IPS-18c (cell line): ENCODE measurements at regions not wholly inside any gene's neighbourhood (a gene's known extent, or its start where the extent isn't known, plus 50 kb on each side); places are given as distances from the start of the nearest gene placed in this dataset.
"Not testable (repeated sequence)": the region's sequence is repeated elsewhere in the genome, so short reads cannot be mapped to it uniquely, and the experiment has no call there.

Experiments
- H3K4me3 ChIP-seq: 2 replicates; pipeline ENCODE4 v1.7.0; 2013; ENCODE audit warnings: low read depth, mild to moderate bottlenecking, low read length, moderate library complexity; ENCODE audit not compliant: insufficient read depth
- H3K9me3 ChIP-seq: one replicate; pipeline ENCODE4 v1.6.1; 2013; ENCODE audit warnings: mild to moderate bottlenecking, low read length, moderate library complexity; ENCODE audit not compliant: control insufficient read depth, insufficient read depth

DNA sequence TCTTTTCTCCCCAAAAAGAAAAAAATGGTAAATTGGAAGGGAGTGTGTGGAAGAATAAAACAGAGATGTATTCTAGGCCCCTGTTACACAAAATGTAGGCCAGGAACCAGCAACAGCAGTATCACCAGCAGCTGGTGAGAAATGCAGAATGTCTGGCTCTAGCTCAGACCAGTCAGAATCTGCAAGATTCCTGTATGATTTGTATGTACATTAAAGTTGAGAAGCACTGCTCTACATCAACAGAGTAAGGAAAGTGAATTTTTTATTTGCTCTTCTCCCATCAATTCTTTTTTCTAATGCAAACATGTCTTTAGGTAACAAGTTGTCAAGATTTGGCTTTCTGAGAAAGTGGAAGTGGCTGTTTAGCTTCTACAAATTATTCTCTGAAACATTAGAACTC, 235.4 kb upstream of the FANCL start:
- Histone ChIP-seq H3K9me3 (no peaks in the 10 kb centered on the region), H3K4me3 (no peak overlapping the region)

DNA sequence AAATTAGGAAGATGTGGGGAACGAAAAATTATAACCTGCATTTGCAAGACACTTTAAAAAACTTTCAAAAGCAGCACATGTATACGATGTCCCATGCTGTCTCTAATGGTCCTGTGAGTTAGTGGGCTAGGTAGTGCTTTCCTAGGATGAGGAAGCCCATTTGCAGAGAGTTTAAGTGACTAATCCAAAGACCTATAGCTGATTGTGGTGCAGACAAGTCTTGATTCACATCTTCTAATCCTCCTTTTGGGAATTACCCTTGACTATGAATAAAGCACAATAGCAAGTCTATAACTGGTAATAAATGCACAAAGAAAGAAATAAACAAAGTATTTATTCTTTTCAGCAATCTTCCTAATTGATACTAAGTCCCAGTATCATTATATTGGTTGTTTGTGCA, 234.6 kb upstream of the FANCL start:
- Histone ChIP-seq H3K4me3 (no peak overlapping the region), H3K9me3 (no peaks in the 10 kb centered on the region)

DNA sequence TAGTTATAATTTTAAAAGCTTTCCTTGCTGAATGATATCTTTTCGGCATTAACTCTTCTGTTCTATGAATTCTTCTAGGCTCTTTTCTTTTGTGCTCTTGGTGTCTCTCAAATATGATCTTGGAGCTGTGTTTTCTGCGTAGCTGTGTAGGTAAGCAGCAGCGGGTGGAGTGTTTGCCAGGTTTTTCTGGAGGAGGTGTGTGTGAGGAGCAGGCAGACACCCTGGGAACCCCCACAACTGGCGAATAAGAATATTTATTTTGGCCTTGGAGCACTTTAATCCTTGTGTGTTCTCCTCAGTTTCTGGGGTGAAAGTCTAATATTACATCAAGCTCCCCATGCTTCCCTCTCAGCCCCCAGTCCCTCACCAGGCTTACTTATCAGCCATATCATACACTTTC, 232.0 kb upstream of the FANCL start:
- H3K4me3 ChIP-seq: no peak overlapping the region
- no peaks in the 10 kb centered on the region for H3K9me3 ChIP-seq

DNA sequence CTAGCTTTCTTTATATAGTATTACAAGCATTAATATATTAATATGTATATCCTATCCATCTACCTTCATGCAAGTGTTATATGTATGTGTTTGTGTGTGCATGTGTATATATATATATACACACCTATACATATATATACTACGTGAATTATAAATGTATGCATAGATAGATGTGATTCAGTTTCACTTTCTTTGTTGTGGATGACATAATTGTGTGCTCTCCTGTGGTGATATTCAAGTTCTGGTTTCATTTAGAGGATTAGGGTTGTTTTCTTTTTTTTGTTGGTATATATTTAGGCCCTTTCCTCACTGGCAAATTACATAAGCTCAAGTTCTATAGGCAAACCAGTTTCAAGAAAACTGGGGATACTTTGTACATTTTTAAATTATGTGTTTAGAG, 225.7 kb upstream of the FANCL start:
- no peak overlapping the region for H3K4me3 ChIP-seq
- H3K9me3 ChIP-seq: no peaks in the 10 kb centered on the region

DNA sequence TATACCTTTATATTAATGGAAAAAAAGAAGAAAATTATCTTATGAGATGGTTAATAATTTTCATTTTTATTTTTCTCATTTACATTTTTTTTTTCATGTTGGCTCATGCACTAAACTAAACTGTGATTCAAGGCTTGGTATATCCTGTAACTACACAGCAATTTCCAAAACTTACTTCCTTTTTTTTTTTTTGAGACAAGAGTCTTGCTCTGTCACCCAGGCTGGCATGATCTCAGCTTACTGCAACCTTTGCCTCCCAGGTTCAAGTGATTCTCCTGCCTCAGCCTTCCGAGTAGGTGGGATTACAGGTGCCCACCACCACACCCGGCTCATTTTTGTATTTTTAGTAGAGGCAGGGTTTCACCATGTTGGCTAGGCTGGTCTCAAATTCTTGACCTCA, 224.9 kb upstream of the FANCL start:
- not testable (repeated sequence) for H3K4me3 ChIP-seq, H3K9me3 ChIP-seq

DNA sequence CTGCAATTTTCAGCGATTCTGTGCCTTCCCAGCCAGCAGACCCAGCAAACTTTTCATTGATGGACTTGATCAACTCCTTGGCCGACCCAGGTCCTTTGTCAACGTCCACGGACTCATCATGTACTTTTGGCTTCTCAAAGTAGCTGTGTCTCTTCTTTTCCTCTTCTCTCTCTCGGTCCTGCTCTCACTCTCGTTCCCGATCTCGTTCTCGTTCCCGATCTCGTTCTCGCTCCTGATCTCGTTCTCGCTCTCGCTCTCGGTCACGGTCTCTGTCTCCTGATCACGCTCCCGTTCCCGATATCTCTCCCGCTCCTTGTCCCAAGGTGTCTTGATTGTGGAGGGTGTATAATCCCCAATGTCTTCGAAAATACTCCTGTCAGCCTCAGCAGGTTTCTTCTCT, 219.5 kb upstream of the FANCL start:
- Histone ChIP-seq H3K4me3 (no peak overlapping the region), H3K9me3 (peaks cover 2% of the 10 kb centered on the region)

DNA sequence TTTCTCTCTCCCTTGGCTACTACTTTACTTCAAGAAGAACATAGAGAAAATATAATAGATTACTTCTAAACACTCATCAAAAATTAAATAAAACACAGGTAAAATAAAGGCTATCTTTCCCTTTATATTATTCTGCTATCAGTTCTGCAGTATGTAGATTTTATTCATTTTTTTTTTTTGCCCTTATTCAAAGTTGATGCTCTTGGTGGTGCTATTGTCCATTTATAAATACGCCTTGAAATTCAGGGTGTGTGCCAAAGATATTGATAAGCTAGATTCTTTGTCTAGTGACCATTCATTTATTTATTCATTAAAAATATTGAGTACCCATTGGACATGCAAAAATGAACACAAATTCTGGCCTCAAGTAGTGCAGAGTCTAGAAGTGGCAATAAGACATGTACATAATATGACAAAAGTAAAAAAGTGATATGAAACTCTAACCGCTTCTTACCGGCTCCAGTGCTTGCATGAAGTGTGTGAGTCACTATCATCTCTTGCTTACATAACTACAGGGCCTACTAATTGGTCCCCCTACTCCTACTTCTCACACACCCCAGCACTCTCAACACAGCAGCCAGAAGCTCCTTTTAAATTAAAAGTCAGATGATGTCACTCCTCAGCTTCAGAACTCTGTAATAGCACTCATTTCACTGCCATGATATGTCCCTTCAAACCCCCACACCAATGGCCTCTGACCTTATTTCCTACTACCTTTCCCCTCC, 208.3 kb upstream of the FANCL start:
- Histone ChIP-seq H3K9me3 (no peaks in the 10 kb centered on the region), H3K4me3 (no peak overlapping the region)

DNA sequence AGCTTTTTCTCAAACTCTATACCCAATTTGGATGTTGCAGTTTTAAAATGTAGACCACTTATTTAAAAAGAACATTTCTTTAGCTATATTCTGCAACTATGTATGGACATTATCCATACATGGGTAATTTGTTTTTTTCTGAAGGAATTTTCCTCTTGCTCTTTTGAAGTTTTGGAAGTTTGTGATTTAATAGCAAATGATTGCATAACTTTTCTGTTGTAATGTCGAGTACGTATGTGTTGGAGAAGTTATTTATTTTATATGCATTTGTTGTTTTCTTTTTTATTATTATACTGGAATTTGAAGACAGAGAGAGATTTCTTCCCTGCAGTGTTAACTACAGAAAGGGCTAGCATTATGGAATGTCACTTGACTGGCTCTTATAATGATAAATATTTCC, 207.7 kb upstream of the FANCL start:
- Histone ChIP-seq H3K4me3 (no peak overlapping the region), H3K9me3 (no peaks in the 10 kb centered on the region)

DNA sequence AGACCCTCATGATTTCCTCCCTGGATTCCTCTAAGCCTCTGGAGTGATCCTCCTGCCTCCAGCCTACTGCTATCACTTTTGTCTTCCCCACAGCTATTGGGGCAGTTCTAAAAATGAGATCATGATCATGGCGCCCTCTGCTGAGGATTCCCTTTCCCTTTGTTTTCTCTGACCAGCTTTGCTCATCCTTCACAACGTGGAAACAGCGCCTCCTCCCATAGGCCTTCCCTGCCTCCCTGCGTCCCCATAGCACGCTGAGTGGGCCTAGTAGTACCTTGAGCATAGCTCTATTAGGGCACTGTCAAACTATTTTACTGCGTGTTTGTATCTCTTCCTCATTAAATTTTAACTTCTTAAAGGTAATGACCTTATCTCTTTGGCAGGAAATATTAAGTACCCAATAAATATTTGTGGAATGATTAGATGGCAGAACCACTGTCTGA, 207.0 kb upstream of the FANCL start:
- no peak overlapping the region for H3K4me3 ChIP-seq
- no peaks in the 10 kb centered on the region for H3K9me3 ChIP-seq

DNA sequence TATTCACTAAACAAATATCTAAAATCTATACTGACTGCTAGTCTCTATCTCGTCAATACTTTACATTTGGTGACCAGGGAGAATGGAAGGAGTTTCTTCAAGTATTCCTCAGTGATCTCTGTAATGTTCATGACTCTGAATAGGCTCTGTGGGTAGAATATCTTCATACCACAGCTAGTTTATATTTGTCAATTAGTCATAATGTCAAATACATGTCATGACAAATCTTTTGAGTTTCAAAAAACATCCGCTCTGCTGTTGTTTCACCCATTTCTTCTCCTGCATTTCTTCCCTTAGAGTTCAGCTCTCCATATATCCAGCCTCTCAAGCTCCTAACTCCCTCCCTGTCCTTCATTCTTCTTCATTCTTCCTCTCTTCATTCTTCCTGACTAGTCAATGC, 206.5 kb upstream of the FANCL start:
- no peak overlapping the region for H3K4me3 ChIP-seq
- H3K9me3 ChIP-seq: no peaks in the 10 kb centered on the region

DNA sequence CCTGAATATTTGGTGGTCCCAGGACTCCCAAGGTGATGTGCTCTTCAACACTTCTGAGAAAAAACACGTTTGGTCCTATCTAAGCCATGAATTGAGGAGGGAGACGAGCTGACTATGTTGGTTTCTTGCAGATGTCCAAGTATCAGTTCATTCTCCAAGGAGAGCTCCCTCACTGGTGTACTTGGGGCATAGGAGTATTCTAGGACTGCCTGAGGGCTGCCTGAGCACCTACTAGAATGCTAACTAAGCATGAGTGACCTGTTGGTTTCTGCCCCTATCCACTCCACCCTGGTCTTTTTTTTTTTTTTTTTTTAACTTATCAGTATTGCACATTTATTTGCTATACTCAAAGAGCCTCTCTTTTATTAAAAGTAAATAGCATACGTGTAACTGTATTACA, 200.5 kb upstream of the FANCL start:
- Histone ChIP-seq H3K9me3 (no peaks in the 10 kb centered on the region), H3K4me3 (no peak overlapping the region)

DNA sequence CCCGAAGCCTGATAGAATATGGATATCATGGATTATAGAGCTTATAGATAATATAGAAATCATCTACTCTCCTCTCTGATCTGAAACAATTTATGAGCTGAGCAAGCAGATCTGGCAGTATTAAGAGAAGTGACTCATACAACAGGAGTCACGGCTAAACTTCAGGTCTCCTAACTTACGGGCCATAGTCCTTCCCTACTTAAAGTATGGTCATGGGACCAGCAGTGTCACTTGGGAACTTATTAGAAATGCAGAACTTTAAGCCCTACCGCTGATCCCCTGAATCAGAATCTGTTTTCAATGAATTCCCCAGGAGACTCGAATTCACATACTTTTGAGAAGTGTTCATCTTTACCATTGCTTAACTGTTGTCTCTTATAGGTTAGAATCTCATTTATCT, 195.7 kb upstream of the FANCL start:
- H3K4me3 ChIP-seq: no peak overlapping the region
- no peaks in the 10 kb centered on the region for H3K9me3 ChIP-seq

DNA sequence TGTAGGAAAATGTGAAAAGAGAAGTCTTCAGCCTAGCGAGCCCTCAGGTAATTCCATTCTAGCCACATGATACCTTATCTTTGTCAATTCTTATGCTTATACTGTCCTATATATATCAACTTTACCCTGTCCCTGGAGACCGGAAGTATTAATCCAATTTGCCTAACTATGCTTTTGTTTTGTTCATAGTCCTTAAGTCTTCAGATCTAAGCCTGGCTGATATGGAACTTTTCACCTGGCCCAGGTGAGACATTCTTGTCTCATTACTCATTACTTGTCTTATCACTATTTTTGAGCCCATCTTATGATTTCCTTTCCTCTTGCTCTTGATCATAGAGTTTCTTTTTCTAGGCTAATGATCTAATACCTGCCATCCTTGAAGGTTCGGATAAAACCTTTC, 194.1 kb upstream of the FANCL start:
- Histone ChIP-seq H3K9me3 (no peaks in the 10 kb centered on the region), H3K4me3 (no peak overlapping the region)

DNA sequence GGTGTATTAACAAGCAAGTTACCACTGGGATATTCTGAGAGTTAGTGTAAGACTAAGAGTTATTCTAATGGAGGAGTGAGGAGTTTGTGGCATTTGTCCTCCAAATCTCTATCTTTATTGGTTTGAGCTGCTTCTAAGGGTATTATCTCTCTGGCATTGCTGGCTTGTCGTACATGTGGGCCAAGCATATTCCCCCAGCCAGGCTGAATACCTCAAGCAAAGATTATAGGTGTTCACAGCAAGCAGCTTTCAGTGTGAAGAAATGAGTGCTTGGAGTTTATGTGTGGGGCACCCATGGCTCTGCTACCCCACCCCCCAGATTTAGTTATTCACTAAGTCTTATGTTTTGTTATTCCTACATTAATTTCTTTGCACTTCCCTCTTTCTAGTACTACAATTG, 193.6 kb upstream of the FANCL start:
- no peaks in the 10 kb centered on the region for H3K9me3 ChIP-seq
- H3K4me3 ChIP-seq: no peak overlapping the region

DNA sequence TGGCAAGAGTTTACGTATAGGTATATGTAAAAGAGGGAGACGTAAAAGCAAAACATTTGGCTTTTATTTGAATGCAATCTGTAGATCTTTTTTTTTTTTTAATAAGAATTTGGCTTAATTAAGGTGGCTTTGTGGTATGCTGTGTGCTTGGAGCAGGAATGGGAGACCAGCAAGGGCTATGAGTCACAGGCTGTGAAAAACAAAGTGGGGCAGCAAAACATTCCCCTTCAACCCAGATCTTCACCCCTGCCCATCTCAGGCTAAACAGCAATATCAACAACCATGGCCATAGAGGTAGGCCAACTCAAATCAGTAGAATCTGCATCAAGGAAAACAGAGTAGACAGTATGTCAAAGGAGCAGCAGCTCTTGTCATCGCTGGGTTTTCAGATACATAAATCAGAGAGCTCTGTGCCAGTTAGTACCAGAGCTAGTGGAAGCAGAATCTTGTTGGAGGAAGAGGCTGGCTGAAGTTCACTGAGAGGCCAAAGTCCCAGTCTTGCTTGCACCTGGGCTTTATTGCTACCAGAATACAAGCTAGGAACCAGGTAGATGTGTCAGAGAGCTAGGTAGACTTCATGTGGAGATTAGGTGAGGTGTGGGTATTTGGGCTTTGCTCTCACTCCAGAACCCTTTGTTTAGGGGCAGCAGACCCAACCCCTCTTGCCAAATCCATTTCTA, 191.5 kb upstream of the FANCL start:
- Histone ChIP-seq H3K4me3 (no peak overlapping the region), H3K9me3 (no peaks in the 10 kb centered on the region)

DNA sequence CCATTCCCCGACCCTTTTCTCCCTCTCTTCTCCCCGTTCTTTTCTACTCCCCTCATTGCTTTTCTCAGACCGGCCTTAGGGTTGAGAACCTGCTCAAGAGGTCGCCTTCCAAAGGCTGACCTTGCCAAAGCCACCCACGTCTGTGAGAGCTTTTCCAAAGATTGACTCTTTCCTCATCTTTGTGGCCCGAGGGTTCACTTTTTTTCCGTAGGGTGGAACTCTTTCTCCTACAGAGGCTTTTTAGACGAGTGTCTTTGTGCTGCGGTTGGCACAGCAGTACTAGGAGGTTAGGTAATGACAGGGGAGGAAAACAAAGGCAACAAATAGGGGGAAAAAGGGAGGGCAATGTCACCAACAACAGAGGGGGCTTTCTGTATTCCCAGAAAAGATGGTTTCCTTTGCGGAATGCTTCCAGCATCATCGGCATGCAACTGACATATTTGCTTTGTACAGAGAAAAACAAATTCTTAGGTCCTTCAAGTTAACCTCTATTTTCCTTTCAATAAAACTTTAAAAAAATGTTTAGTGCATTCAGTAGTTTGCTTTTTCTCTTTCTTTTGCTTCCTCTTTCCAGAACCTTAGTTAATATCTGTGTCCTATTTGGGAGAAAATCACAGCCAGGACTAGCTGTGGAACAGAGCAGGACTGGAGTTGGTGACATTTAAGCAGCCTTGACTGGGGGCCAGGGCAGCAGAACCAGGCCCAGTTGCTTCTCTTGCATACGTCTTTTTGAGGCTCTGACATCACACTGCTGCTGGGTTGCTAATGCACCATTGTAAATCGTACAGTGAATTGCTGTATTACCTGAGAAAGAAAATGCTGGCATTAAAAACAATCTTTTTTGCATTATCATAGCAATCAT, 188.1 kb upstream of the FANCL start:
- no peaks in the 10 kb centered on the region for H3K9me3 ChIP-seq
- H3K4me3 ChIP-seq: peak overlapping the region; percentile 59

DNA sequence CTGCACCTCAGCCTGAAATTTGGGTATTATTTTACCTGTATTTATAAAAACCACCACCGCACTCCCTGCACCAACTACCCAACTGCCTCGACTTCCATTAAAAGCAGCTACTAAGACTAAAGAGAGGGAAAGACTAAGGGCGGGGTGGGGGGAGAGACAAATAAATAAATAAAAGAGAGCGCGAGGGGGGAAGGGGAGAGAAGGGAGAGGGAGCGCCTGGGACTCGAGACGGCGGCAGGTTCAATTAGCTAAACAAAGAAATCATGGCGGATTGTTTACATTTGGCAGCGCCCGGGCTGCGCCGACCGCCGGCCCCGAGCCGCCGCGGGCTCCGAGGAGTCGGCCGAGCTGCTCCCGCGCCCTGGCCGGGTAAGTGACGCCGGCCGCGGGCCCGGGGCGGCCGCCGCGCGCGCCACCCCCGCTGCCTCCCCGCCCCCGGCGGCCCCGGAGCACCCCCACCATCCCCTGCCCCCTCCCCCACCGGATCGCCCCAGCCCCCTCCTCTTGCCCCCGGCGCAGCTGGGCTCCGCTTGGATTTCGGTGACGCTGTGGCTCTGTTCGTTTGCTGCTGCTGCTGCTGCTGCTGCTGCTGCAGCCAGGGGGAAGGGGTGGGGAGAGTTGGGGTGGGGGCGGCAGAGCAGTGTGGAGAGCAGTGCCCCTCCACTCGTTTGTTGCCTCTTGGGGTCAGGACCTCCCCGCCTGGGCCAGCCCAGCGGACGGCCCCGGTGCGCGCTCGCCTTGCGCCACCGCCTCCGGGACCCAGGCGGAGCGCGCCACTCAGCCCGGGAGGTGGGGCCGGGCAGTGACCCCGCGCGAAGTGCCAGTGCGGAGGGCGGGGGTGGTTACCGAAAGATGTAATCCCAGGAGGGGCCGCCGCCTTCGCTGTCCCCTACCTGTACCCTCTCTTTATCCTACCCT, 187.2 kb upstream of the FANCL start:
- H3K9me3 ChIP-seq: no peaks in the 10 kb centered on the region

More for the DNA sequence above, 187.2 kb upstream of the FANCL start:
- peak overlapping the region; percentile 59 for H3K4me3 ChIP-seq
